DOHH2 (cell line): ENCODE measurements at regions not wholly inside any gene's neighbourhood (a gene's known extent, or its start where the extent isn't known, plus 50 kb on each side); places are given as distances from the start of the nearest gene placed in this dataset.

ENCODE experiments used
- EZH2phosphoT487 ChIP-seq: fragments of 200-600 bp; sonication (generic); IDR thresholded peaks from 2 replicates; pipeline ENCODE4 v1.6.1; 2017; ENCODE audit warnings: borderline replicate concordance, mild to moderate bottlenecking, antibody characterized with exemption, low read length, moderate library complexity, mixed read lengths
- TF ChIP-seq, protein P1 (sequence below): fragments of 200-600 bp; sonication (generic); IDR thresholded peaks from one replicate; pipeline ENCODE4 v1.5.1; 2014; ENCODE audit warnings: antibody characterized with exemption, mild to moderate bottlenecking, low read depth, low read length; ENCODE audit not compliant: poor library complexity, severe bottlenecking

DNA sequence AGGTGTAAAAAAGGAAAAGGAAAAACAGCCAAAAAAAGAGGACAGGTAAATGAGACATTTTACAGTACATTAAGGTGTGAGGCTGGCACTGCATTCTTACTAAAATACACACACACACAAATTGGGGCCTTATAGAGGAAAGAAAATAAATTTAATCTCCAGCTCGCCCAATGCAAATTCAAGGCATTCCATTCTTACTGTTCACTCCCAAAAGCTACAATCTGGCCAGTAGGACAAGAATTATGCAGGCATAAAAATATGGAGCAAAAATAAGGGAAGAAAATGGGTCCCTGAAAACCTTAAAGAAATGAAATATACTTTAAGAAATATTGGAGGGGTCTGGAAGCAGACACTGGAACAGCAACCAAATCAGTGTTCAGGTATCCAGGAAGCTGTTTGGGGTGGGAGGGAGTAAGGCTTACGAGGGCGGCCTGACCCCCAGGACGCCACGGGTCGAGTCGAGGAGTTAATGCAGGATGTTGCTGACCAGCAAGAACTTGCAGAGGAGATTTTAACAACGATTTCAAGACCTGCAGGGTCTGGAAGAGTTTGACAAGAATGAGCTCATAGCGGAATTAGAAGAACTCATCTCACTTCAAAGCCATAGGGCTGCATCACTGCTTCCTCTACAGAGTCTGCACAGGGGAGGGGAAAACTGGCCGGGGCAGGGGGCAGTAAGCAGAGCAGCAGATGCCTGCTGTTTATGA lies 245.5 kb downstream of the TBL1XR1 start:
- TF ChIP-seq, protein P1, sequence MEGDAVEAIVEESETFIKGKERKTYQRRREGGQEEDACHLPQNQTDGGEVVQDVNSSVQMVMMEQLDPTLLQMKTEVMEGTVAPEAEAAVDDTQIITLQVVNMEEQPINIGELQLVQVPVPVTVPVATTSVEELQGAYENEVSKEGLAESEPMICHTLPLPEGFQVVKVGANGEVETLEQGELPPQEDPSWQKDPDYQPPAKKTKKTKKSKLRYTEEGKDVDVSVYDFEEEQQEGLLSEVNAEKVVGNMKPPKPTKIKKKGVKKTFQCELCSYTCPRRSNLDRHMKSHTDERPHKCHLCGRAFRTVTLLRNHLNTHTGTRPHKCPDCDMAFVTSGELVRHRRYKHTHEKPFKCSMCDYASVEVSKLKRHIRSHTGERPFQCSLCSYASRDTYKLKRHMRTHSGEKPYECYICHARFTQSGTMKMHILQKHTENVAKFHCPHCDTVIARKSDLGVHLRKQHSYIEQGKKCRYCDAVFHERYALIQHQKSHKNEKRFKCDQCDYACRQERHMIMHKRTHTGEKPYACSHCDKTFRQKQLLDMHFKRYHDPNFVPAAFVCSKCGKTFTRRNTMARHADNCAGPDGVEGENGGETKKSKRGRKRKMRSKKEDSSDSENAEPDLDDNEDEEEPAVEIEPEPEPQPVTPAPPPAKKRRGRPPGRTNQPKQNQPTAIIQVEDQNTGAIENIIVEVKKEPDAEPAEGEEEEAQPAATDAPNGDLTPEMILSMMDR = no peak
- TF ChIP-seq EZH2phosphoT487 = no peak
